Nucleus accumbens (tissue), 56 donors: ENCODE measurements at regions not wholly inside any gene's neighbourhood (a gene's known extent, or its start where the extent isn't known, plus 50 kb on each side); places are given as distances from the start of the nearest gene placed in this dataset.

Experiments
- DNase-seq, 56 donors: peaks; one replicate each; lab custom pipeline; 2025; lab: John Stamatoyannopoulos, UW

- no peak for DNase-seq
These were observed 297.4 kb downstream of the ANKRD50 start for GRCh38 chr4:124415146-124415545.

GRCh38 chr4:124417371-124417770 is 295.2 kb downstream of the ANKRD50 start:
- DNase-seq: no peak

GRCh38 chr4:124420166-124420695 is 292.3 kb downstream of the ANKRD50 start:
- no peak for DNase-seq

- no peak for DNase-seq
These were observed 289.4 kb downstream of the ANKRD50 start for GRCh38 chr4:124423160-124423559.

- no peak for DNase-seq
These were observed 286.3 kb downstream of the ANKRD50 start for GRCh38 chr4:124426279-124426678.

GRCh38 chr4:124427095-124427767 is 285.3 kb downstream of the ANKRD50 start:
- DNase-seq: no peak

- DNase-seq: no peak
These were observed 283.9 kb downstream of the ANKRD50 start for GRCh38 chr4:124428648-124429047.

GRCh38 chr4:124429746-124430250 is 282.7 kb downstream of the ANKRD50 start:
- DNase-seq: no peak

GRCh38 chr4:124431653-124432192 is 280.8 kb downstream of the ANKRD50 start:
- no peak for DNase-seq

GRCh38 chr4:124432500-124432899 is 280.0 kb downstream of the ANKRD50 start:
- no peak for DNase-seq

- DNase-seq: no peak
These were observed 279.5 kb downstream of the ANKRD50 start for GRCh38 chr4:124433044-124433443.

GRCh38 chr4:124433500-124433899 is 279.0 kb downstream of the ANKRD50 start:
- DNase-seq: no peak

GRCh38 chr4:124435274-124435950 is 277.1 kb downstream of the ANKRD50 start:
- DNase-seq: no peak

- no peak for DNase-seq
These were observed 274.6 kb downstream of the ANKRD50 start for GRCh38 chr4:124437853-124438495.

GRCh38 chr4:124445071-124445470 is 267.5 kb downstream of the ANKRD50 start:
- no peak for DNase-seq

- no peak for DNase-seq
These were observed 262.7 kb downstream of the ANKRD50 start for GRCh38 chr4:124449881-124450280.

- no peak for DNase-seq
These were observed 261.7 kb downstream of the ANKRD50 start for GRCh38 chr4:124450851-124451250.

GRCh38 chr4:124454772-124455270 is 257.7 kb downstream of the ANKRD50 start:
- DNase-seq: no peak

- DNase-seq: no peak
These were observed 256.9 kb downstream of the ANKRD50 start for GRCh38 chr4:124455671-124456070.

GRCh38 chr4:124459196-124459940 is 253.2 kb downstream of the ANKRD50 start:
- no peak for DNase-seq
